Ureter (tissue), 1 donor: ENCODE measurements at regions not wholly inside any gene's neighbourhood (a gene's known extent, or its start where the extent isn't known, plus 50 kb on each side); places are given as distances from the start of the nearest gene placed in this dataset.

Experiments used
- DNase-seq: peaks from one replicate; pipeline ENCODE4 v3.0.0-alpha.2; 2020; ENCODE audit warnings: low spot score
- donor health status: DM: yes; HTN: yes; CAD: no.

DNA sequence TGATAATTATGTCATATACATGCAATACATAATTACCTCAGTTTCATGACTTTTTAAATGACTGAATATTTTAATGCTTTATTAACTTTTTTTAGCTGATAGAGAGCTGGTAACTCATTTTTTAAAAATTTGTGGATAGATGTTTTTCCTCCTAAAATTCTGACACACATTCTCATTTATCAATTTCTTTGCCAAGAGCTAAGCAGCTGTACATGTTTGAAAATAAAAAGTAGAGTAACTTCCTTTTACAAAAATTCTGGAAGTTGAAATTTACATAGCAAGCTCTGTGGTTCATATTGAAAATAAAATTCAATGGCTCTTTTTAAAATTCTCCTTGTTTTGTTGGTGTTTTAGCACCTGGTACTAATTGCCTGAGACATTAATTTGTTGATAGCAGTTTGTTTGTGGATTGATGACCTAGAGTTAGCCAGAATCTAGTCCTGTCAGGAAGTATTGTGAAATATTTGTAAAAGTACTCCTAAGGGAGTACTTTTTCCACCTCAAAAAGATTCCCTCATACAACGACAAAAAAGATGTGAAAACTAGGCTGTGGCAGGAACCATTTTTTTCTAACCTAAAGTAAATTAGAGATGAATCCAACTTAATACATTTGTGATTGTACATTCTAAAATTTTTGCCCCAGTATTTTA lies 621.8 kb downstream of the BCKDHB start:
- DNase-seq, result no peak

DNA sequence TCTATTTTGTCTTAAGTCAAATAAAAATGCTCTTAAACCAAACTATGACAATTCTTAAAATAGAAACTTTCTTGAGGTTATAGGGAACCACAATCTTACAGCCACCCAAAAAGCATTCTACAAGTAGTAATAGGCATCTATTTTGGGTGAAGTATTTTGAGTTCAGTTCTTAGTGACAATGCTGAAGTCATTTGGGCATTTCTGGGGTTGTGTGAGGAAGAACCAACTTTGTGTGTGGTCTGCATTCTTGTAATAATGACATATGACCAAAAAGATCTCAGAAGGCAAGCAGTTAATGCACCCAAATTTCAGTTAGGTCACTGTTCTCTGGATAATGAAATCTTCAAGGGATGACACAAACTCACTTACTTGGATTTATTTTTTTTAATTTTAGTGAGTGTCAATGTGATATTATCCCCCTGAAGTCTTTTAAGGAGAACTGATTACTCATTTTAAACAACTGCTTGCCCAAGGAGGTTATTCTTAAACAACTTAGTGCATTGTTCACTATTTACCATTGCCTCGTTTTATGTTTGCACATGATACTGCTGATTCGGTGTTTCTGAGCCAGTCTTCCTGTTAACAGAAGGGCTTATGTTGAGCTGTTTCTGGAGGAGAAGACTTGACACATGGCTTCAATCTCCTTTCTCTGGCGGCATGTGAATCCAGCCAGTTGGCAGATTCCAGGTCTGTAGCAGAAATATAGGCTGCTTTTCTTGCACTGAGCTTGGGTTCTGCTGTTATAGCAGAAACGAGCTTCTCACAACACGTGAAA lies 618.9 kb downstream of the BCKDHB start:
- DNase-seq, result no peak

DNA sequence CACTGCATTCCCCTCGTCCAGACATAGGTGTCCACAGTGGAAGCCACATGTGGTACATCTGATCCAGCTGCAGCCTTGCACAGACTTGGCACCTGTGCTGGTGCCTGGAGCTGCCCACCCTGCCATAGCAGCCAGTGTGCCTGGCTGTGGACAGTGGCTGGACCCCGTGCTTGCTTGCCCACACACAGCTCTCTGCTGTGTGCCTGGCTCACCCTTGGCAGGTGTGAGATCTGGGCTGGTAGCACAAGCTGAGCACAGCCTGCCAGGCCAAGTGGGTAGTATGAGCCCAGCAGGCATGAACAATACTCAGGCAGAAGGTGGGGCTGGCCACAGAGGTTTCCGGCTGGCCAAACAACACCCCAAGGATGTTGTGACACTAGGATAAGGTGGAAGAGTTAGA lies 614.4 kb downstream of the BCKDHB start:
- no peak for DNase-seq

DNA sequence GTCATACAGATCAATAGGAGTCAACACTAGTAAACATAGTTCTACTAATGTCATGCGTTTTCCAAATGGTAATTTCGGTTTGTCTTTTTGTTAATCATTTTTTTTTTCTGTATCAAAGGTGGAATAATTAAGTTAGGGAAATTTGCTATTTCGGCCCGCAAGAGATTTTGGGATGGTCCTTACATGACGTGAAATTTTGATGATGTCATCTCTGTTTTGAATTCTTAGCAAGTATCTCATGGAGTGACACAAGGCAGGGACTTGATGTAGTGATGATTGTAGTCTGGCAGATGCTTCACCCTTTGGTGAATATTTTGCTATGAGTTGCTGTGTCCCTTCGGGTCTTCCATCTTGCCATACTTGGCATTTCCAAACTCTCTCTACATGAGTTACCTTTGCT lies 608.0 kb downstream of the BCKDHB start:
- DNase-seq, result no peak

DNA sequence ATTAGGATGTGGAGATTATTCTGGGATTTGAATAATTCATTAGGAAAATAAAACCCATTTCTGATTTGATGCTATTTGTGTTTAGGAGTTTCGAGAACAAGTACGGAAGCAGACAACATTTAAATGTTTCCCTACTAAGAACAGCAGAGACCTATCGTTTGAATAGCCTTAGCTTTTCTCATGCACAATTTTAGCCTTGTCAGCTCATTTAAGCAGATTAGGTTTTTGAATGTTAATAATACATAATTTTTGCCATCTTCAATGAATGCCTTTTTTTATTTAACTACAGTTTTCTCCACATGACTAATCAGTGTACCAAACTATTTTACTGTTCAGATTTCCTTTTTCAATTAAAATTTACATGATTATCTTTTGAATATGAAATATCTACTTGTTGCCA lies 592.0 kb downstream of the BCKDHB start:
- DNase-seq, result no peak

DNA sequence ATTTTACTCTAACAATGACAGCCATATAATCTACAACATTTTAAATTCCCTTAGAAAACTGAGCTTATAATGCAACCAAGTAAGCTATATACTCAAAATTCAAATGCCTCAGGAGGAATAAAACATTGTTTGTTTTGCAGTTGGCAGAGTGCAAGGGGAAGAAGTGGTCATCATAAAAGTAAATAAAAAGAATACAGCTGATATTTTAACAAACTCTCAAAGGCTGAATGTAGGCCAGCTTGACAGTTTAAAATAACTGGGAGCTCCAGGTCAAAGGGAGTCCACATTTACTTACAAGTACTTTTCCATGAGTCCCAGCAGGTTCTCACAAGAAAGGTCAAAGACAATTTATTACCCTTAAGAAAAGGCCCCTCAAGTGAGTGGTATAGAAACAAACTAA lies 589.8 kb downstream of the BCKDHB start:
- DNase-seq, result no peak

DNA sequence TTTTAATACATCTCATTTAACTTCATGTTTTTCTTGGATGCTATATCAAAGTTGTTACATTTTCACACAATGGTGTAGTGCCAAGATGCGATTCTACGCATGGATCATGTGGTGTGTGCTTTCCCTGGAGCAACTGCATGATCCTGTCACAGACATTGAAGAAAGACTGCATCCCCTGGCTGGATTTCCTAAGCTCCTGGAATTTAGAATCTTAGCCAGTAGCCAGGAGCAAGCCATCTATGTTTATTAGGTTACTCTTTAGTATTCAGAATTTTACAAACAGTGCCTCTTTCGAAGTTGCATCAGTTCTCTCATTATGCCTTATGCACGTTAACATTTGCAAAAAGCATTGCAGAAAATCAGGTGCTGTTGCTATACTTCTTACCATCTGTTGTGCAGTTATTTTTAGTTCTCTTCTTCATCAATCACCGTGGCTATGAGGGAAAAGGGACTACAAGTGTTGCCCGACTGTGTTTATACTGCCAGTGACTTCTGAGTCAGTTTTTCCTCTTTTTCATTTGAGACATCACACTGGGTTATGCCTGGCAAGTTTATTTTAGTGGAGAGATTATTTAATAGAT lies 584.2 kb downstream of the BCKDHB start:
- no peak for DNase-seq

DNA sequence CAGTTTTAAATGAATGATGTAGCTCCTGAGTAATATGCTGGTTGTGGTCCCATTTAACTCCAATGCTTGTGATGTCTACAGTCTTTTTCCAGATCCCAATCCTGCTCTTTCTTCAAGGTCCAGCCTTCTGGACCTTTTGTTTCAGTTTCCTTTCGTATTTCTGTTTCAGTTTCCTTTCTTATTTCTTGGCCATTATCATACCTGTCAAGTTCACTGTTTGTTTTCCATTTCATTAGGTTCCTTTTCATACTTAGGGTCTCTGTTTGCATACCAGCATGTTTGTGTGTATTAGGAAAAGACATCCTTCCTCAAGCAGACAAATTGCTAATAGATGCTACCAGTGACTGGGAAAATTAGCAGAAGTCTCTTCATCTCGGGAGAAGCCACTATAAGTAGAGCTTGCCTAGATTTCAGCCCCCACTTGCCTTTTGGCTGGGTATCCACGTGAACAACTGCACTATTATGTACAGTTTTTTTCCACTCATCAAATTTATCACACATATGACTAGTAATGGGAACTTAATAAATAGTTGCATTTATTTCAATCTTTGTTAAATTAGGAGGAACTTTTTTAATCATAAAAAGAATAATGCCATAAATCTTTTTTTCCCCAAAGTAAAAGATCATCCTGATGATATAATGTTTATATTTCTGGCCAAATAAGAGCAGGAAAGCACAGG lies 583.4 kb downstream of the BCKDHB start:
- DNase-seq, result no peak

DNA sequence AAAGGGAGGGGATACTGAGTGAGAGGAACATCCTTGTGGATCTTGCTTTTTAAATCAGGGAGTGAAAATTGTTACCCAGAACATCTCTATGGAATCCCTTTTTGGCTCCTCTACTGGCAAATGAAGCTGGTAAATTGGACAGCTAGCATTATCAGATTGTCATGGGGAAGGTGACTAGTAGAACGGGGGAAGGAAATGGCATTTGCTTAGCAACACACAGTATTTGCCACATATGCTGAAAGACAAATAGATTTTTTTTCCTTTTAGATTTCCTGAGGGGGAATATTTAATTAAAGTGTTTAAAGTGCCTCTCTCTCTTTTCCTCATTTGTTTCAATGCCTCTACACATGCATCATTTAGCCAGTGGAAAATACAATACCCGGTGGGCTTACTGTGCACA lies 573.5 kb downstream of the BCKDHB start:
- no peak for DNase-seq

DNA sequence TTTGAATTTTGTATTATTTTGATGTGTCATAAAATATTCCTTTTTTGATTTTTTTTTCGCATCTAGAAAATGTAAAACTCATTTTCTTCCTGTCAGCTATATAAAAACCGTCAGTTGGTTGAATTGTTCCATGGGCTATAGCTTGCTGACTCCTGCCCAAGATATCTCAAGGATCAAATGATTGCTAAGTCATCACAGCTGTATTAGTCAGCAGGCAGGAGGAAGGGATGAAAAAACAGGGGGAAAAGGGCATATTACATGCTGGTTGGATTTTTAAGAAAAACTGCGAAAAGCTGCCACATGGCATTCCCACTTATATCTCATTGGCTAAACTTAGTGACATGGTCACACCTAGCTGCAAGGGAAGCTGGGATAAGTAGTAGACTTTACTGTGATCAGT lies 569.9 kb downstream of the BCKDHB start:
- no peak for DNase-seq

DNA sequence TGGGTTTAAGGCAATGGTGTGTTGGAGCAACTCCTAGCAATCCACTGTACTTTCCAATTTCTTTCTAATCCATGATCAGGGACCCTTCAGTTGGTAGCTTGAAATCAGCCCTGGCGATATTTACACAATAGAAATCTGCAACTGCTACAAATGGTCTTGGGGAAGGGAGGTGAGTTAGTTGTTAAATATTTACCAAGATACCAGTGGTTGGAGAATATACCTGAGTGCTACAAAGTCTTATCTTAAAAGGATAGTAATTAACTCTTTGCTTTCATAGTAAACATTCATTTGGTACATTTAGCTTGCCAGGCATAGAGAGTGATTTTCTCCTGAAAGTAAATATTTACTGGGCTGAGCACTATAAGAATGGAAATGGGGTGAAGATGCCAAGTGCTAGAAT lies 568.2 kb downstream of the BCKDHB start:
- DNase-seq, result no peak

DNA sequence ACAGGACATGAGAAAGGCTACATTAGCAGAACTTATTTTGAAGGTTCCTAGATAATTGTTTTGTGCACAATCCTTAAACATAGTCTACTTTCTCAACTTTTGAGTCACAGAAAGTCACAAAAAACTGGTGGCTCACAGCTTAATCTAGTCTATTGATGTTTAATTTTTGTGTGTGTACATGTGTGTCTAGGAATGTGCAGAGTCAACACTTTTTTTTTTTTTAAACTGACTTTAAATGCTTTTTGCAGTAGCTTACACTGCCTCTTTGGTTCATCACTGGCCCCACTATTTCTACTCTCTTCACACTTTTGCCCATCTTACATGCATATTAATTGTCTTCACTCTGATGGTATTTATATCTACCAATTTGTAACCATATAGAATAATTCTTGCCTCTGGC lies 566.9 kb downstream of the BCKDHB start:
- no peak for DNase-seq

DNA sequence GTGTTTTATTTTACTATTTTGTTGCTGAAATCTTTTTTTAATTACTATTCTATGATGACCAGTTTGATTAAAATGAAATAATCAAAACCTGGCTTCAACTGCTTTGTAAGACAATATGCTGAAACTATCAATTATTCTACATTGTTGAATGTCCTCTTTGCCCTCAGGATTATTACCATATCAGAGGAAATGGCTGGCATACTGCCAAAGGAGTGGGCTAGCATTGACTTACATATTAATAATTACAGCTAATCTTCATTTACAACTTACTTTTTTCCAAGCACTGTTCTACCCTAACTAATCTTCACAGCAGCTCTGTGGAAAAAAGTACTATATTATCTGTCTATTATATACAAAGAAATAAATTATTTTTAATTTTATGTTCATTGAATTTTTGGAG lies 560.5 kb downstream of the BCKDHB start:
- DNase-seq, result no peak

DNA sequence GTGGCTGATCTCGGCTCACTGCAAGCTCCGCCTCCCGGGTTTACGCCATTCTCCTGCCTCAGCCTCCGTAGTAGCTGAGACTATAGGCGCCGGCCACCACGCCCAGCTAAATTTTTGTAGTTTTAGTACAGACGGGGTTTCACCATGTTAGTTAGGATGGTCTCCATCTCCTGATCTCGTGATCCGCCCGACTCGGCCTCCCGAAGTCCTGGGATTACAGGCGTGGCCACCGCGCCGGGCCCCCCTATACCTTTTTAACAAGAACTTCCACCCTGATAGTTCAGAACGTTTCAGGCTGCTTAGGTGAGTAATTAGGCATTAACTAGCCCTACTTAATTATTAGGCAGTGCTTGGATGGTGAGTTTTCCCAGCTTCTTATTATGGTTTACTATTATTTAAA lies 552.5 kb downstream of the BCKDHB start:
- no peak for DNase-seq

DNA sequence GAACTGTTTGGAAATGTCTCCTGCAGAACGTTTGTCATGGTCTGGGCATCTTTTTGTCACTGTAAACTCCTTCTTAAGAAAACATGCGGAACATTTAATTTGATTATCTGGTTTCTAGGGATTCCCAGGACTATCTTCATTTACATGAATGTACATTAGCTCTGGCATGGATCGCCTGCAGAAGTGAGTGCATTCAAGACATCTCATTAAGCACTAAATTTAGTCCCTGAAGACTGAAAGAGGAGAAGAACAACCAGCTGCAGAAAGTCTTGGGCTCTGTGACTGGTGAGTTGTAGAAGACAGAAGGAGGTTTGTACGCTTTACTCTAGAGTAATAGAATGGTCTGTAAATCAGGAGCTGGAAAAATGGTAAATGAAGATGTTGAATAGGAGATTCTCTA lies 540.7 kb downstream of the BCKDHB start:
- DNase-seq, result no peak

DNA sequence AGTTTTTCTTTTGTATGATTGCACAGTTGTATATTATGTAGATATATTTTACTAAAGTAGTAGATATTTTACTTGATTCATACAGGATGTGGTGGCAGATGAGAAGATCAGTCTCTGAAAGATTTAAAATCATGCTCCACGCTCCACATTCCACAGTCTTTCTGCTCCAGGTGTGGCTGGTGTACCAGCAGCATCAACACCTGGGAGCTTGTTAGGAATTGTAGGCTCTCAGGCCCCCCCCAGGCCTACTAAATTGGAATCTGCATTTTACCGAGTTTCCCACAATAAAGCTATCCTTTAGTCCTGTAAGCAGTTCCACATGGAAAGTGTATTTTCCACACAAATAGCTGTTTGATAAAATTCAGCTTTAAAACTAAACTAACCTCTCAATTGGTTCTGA lies 537.4 kb downstream of the BCKDHB start:
- no peak for DNase-seq

DNA sequence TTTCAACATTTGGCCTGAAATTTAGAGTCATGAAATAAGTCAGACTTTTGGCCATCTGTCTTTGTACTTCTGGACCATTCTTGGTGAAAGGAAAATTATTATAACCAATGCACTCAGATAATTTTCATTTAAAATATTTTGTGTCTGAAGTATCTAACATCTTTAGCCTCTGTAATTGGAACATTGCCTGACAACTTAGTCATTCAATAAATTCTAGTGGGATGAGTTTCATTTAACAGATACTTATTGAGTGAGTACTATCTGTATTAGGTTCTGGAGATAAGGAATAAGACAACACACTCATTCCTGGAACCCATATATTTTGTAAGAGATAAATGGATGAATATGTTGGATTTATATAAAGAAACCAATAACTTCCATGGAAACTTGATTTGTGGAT lies 536.0 kb downstream of the BCKDHB start:
- DNase-seq, result no peak

DNA sequence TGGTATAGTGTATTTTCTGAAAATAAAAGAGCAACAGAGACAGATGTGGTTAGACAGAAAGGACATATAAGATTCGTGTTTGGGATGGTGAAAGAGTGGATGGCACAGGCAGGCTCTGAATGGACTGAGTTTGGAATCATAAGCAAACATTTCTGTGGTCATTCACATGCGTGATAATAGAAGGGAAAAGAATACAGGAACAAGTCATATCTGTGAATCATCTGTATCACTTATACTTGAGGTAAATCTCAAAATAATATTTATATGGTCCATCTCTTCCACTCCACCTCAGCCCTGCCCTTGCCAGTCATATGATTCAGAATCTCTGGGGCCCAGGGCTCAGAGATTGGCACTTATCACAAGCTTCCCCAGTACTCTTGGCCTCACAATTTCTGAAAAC lies 535.1 kb downstream of the BCKDHB start:
- no peak for DNase-seq

DNA sequence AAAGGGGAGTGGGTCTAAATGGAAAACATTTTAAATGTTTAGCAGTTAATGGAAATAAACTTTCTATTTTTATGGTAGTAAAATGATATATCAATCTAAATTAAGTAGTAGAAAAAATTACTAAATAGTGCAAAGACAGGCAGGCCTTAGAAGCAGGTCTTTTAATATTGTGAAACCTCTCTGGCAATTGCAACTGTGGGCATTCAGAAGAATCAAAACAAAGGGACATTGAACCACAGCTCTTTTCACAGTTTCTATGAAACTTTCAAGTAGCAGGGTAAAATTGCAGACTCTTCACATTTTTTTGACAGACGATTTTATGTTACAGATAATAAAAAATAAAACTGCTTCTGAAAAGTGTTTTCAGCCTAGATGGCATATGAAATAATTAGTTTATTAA lies 533.7 kb downstream of the BCKDHB start:
- no peak for DNase-seq

DNA sequence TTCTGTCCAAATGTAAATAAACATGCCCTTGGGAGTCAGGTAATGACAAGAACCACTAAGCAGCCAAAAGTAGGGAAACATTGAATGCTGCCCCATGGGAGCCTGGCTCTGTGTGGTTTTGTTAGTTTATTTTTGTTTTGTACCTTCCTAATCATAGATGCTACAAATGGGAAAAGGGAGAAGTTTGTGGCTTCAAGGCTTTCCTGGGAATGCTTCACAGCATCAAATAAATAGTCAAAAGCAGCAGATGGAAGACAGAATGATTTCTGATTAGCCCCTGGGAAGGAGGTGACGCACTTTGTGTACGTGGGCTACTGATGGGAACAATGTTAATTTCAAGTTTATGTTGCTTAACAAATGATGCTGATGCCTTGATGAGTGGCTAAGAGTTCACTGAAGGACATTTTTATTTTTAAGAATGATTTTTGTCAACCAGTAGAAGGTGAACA lies 532.7 kb downstream of the BCKDHB start:
- no peak for DNase-seq

DNA sequence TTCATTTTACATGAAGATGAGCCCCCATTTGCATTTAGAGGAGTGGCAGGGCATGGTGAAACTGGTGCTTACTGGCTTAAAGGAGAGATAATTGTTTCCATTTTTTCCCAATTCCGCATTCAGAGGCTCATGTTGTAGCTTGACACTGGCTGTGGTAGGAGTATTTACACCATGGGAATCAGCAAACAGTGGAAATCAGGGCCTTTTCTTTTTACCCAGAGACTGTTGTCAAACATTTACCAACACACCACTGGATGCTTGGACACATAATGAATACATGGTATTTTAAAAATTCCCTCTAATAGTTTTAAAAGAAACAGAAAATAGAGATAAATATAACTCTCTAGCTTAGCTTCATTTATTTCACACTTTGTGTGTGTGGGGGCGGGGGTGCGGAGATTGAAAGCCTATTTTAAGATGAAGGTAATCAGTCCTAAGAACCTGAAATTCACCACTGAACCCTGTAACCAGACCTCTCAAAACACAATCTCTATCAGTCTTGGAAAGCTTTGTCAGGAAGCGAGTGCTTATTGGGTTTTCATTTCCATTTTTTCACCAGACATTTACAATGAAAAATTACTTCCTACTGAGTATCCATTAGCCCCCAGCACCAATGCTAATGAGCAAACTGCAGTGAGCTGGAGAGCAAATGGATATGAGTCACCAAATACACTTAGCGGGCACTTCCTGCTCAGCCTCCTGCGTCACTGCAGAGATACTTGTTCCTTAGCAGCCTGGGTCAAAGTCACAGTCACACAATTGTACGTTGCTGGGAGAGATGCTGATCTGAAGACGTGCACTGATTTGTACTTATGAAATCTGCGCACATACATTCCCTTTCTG lies 532.0 kb downstream of the BCKDHB start:
- DNase-seq, result peak; percentile 74

DNA sequence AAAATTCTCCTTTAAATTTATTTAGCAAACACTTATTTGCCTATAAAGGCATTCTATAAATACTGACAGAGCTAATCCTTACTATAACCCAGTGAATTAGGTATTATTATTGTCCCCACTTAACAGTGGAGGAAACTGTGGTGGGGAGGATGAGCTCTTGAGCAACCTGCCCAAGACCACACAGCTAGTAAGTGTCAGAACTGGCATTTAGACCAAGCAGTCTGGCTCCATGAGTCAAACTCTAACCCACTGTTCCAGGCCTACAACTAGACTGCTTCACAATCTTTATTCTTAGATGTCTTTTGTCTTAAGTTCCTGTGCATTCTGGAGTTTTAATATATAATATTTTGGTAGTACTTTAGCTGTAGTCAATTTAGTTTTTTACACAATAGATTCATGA lies 530.8 kb downstream of the BCKDHB start:
- DNase-seq, result no peak
